NCI-H345 (cell line): ENCODE measurements at regions not wholly inside any gene's neighbourhood (a gene's known extent, or its start where the extent isn't known, plus 50 kb on each side); places are given as distances from the start of the nearest gene placed in this dataset.
"Not testable (repeated sequence)": the region's sequence is repeated elsewhere in the genome, so short reads cannot be mapped to it uniquely, and the experiment has no call there.

Experiments used
- DNase-seq: peaks from one replicate; lab custom pipeline; 2025; lab: John Stamatoyannopoulos, UW

DNA sequence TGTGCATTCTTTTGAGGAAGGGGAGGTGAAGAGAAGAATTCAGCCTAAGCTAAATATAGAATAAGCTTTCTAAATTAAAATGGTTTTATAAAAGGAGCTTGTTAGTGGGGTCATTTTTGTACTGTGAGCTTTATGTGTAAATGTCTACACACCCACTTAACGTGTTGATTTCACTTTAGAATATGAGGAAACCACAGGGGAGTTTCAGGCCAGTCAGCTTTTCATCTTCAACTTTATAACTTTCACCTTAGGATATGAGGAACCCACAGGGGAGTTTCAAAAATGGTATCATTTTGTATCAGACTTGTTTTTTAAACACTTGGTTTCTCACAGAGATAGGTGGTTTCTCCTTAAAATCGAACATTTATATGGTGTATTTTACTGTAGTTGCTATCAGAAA is 120.7 kb upstream of the NIPA1 start:
- not testable (repeated sequence) for DNase-seq

GRCh38 chr15:22684786-22685185 is 101.7 kb upstream of the NIPA1 start:
- not testable (repeated sequence) for DNase-seq

GRCh38 chr15:22699881-22700280 is 86.6 kb upstream of the NIPA1 start:
- DNase-seq, result not testable (repeated sequence)

DNA sequence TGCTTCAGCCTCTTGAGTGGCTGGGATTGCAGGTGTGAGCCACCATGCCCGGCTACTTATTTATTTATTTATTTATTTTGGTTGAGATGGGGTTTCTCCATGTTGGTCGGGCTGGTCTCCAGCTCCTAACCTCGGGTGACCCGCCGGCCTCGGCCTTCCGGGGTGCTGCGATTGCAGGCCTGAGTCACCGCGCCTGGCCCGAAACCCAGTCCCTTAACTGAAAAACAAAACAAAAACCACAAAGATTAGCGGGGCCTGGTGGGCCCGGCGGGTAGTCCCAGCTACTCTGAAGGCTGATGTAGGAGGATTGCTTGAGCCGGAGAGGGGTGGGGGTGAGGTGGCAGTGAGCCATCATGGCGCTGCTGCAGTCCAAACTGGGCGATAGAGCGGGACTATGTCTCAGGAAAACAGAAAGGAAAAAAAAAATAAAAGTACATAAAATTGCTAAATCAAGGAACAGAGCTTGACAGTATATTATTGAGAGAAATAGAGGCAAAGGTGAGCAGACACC is 75.6 kb upstream of the NIPA1 start:
- DNase-seq, result not testable (repeated sequence)

GRCh38 chr15:22713933-22714332 is 72.5 kb upstream of the NIPA1 start:
- not testable (repeated sequence) for DNase-seq

GRCh38 chr15:22714358-22715132 is 71.9 kb upstream of the NIPA1 start:
- peak; percentile 3 for DNase-seq

DNA sequence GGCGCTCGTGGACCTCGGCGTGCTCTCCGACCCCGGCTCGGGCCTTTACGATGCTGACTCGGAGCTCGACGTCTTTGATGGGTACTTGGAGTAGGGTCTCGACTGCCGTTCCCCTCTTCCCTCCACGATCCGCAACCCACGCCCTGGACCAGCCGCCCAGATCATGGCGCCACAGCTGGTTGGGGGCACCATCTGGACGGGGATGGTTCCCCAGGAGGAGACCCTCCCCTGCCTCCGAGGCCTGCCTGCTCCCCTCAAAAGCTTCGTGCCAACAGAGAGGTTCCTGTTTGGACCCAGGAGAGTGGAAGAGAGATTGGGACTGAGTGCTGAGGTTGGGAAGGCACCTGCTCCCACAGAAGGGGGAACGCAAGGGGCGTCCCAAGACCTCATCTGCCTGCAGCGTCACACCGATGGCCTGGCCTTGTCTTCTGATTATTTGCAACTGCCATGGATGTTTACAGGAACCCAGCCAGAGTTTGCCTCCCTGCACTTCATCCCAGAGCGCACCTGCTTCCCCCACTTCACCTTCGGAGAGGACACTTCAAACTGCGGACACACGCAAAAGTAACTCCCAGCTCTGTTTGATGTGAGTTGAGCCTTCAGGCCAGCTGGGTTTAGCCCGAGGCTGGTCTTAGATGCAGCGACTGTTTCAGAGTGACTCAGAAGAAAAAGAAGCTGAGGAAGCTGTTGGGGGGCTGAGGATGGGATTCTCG is 71.2 kb upstream of the NIPA1 start:
- peak; percentile 45 for DNase-seq

DNA sequence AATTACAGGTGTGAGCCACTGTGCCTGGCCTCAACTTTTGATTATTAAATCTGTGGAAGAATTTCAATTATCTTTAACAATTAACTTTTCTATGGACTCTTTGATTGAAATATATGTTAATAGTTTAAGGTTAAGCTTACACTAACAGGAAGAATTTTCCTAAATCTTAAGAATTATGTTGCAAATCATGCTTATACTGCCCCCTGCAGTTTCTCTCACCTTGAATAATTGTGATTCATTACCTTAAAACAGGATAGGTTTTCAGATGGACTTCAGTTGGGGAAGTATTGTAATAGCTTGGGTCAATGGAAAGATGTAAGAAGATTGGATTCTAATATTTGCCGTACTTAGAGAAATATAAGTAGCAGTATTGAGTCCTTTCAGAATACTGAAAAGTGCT is 66.5 kb upstream of the NIPA1 start:
- not testable (repeated sequence) for DNase-seq

- DNase-seq, result peak; percentile 8
Observed at GRCh38 chr15:22726104-22726503, 60.3 kb upstream of the NIPA1 start.

DNA sequence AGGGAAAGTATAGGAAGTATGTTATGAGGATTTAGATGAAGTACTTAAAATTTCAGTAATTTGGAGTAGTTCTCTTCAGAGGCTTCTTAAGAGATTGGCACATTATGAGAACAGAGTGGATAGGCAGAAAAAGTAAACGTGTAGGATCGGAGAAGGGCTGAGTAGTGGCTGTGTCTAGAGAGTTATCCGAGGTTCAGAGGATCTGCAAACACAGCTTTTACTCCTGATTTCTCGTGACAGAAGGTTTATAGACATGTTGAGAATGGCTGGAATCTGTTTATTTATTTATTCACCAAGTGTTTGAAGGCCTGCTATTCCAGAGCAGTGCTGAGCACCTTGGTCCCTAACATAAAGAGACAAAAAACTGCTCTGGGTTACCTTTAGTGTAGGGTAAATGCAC is 51.4 kb upstream of the NIPA1 start:
- not testable (repeated sequence) for DNase-seq

- no peak for DNase-seq
Observed at GRCh38 chr15:22735781-22736180, 50.7 kb upstream of the NIPA1 start.

GRCh38 chr15:22736200-22736599 is 50.2 kb upstream of the NIPA1 start:
- DNase-seq, result not testable (repeated sequence)
